ENCODE measurements at regions not wholly inside any gene's neighbourhood (a gene's known extent, or its start where the extent isn't known, plus 50 kb on each side); places are given as distances from the start of the nearest gene placed in this dataset.
A peak's percentile ranks its signal among the peaks of the same experiment; 100 is the strongest.

DNA sequence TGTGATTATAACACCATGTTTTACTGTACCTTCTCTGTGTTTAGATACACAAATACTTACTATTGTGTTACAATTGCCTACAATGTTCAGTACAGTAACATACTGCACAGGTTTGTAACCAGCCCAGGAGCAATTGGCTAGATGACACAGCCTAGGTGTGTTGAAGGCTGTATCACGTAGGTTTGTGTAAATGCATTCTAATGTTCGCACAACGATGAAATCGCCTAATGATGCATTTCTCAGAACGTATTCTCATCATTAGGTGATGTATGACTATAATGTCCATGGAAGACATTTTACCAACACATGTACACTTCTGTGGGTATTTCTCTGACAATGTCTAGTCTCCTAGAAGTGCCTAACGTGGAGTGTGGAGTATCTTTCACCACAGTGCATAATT lies 165.9 kb upstream of the KLF7 start:
- DNase-seq = no peak

DNA sequence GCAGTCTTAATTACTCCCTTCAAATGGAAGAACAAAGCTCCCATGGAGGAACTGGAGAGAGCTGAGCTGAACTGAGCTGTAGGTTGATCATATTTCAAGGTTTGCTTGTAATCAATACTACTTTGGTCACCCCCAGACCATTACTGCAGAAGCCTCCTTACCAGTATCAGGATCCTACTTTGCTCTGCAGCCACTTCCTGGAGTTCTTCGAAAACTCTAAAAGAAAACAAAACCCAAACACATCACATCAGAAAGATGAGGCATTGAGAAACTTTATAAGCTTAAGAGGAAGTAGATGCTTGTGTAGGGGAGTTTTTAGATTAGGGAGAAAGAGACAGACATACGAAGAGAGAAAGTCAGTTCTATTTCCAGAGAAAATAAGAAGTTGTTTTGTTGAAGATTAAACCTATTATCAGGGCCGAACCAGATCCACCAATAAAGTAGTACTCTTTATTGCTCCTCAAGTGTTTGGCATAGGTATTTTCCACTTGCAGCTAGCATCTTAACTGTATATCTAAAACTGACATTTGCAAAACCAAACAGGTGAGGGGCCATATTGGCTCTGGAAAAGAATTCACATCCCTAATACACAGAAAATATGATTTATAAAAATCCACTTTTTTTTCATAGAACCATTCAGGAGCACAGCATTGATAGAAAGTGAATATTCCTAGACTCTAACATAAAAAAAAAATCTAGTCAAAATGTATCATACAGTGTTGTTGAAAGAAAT lies 166.9 kb upstream of the KLF7 start:
- DNase-seq = no peak

- DNase-seq = no peak
Observed at GRCh38 chr2:207333599-207334300, 168.0 kb upstream of the KLF7 start.

- no peak for DNase-seq
Observed at GRCh38 chr2:207334301-207334623, 168.5 kb upstream of the KLF7 start.

- peak; percentile 48 for DNase-seq
Observed at GRCh38 chr2:207334624-207335371, 169.1 kb upstream of the KLF7 start.

- DNase-seq = peak; percentile 47
Observed at GRCh38 chr2:207337234-207338219, 171.8 kb upstream of the KLF7 start.

DNA sequence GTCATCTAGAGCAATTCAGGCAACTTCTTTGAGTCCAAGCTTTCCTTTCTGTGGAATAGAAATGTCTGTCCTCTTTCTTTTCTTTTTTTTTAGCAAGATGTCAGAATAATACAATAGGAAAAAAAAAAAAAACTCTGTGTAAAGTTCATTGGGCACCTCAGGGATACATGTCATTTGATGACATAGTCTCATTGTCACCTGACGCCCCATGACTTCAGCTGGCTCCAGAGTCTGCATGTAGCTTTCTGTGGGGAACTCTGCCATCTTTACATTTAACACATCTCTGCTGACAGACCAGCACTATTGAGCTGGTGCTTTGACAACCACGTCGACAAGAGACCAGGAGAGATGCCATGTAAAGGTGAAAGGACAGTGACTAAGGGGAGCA lies 172.5 kb upstream of the KLF7 start:
- peak; percentile 30 for DNase-seq

GRCh38 chr2:207338610-207339009 lies 172.9 kb upstream of the KLF7 start:
- DNase-seq = no peak

DNA sequence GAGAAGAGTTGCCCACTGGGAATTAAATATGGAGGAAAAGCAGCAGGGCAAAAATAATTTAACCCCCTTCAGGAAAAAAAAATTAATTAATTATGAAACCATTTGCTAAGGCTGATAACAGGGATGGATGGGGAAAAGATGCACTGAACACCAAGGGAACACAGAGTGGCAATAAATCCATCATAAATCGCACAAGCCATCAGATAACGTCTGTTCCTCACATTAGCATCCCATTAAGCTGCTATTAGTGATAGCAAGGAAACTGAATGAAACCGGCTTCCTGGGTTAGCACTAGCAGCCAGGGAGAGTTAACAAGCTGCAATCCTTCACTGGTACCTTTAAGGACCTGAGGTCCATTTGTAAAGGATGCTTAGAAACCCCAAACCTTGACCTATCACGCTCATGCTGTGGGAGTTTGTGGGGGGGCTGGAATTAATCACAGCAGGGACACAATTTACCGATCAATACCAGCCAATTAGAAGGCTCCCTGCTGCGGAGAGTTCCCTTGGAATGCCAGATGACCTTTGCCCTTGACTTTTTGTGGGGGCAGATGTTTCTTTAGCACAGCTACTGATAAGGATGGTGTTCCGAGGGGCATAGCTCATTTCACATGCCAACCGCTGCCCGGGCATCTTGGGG lies 175.5 kb upstream of the KLF7 start:
- DNase-seq = no peak

GRCh38 chr2:207341804-207342203 lies 176.1 kb upstream of the KLF7 start:
- no peak for DNase-seq

- DNase-seq = peak; percentile 9
Observed at GRCh38 chr2:207344596-207345394, 179.0 kb upstream of the KLF7 start.

DNA sequence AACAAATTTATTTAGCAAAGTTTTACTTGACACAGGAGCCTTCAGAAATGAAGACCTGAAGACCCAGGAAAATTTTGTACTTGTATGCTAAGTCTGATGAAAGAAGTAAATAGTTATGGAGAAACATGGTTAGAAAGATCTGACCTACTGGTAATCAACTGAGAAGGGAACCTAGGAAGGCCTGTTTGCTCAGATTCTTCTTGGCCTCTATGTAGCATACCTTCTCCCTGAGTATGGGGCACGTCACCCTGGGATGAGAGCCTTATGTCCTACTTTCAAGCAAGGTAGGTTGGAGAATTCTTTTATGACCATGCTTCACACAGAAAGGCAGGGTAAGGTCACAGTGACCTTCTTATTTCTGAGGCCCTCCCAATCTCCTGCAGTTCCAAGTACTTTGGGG lies 178.6 kb upstream of the CREB1 start:
- no peak for DNase-seq

DNA sequence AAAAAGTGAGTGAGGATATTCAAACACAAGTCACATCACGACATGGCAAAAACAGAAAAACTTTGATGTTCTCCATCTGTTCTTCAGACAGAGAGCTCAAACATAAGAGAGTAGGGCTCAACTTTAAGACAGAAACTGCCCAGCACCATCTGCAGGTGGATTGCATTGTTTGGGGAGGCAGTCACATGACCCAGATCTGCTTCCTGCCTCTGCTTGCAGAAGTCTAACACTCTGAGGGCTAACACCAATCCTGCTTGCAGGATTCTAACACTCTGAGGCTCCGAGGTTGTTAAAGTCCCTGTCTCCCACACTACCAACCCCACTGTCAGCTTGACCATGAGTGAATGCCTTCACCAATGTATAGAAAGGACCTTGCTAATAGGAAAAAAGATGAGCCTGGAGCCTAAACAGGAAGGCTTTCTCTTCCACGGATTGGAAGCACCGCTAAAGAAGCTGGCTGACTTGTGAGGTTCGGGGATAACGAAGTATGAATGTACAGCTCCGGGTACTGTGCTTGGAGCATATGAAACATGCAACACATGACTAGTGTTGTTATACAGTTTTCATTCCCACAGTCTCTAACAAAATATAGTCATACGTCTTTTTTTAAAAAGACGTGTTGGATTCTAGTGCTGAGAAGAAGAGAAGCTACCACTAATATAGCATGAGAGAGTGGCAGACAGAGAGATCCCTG lies 176.6 kb upstream of the CREB1 start:
- DNase-seq = peak; percentile 17

DNA sequence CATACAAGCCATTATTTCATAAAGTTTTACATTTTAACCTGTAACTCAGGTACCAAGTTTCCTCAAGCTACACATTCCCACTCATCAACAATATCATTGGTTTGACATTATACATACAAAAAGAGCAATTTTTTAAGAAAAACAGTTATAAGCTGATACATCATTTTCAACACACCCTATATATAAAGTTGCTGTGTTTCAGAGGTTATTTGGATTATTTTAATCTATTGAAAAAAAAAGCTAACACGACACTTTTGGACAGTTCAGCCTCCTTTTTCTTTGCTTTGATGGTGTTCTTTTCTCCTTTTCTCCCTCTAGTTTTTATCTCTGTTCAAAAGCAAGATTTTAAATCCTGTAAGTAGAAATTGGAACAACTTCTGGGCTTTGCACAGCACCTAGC lies 175.9 kb upstream of the CREB1 start:
- DNase-seq = no peak

DNA sequence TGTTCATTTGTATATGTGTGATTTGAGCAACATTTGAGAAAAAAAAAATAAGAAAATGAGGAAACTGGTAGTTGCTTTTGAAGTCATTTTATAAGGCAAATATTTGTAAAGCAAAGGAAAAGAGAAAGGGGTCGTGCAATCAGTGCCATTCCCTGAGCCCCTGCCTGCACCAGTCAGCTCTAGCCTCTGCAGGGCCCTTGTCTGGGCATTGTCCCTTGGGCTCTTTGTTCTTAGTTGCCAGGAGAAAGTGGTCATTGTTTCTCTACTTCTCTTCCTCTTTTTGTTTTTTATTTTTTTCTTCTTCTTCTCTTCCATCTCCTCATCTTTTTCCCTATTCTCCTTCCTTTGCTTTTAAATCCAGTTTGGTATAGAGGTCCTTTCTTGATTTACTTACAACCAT lies 175.3 kb upstream of the CREB1 start:
- no peak for DNase-seq

GRCh38 chr2:207356567-207356966 lies 173.2 kb upstream of the CREB1 start:
- no peak for DNase-seq

DNA sequence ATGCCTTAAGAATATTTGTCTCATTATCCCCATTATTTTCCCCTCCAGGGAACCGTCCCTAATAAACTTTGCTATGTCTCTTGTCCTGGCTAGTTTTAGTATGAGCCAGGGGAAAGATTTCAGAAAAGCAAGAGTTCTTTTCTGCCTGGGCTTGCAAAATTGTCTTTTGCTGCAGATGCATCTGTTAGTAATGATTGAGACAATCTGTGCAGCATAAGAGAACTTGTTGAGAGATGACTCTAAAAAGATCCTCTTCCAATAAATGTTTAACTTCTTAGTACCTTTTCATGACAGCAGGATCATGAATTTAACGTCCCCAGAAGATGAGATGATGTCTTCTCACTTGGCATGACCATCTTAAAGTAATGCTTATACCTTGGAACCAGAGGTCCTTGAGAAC lies 172.5 kb upstream of the CREB1 start:
- no peak for DNase-seq

DNA sequence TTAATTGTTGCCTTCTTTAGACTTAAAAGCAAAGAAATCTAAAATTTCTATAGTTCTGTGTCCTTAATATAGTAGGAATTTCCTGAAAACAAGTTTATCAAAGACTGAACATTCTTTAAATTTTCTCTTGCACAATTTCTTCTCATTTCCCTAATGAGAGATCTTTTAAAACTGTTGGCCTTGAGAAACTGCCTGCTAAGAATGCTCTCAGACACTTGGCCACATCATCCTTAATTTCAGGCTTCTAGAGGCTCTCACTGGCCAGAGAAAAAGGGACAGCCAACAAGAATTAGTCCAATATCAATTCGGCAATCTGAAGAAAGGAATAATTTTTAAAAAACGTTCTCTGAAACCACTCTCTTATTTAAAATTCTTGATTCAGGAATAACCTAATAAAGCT lies 167.0 kb upstream of the CREB1 start:
- DNase-seq = no peak

- no peak for DNase-seq
Observed at GRCh38 chr2:207363761-207364290, 165.9 kb upstream of the CREB1 start.

DNA sequence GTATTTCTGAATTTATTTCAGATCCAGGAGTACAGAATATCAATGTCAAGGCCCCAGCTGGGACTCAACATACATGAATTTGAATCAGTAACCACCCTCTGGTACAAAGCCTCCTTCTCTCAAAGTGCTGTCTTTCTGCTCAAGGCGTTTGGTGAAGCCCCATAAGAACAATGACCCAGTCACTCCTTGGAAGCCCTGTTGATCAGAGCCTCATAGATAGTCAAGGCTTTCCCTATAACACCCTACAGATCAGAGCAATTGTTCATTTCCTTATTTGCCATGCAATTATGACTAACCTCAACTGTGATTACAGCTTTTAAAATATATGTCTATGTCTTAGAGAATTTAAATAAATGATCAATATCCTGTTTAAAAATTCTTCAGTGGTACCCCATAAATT lies 159.1 kb upstream of the CREB1 start:
- DNase-seq = no peak

DNA sequence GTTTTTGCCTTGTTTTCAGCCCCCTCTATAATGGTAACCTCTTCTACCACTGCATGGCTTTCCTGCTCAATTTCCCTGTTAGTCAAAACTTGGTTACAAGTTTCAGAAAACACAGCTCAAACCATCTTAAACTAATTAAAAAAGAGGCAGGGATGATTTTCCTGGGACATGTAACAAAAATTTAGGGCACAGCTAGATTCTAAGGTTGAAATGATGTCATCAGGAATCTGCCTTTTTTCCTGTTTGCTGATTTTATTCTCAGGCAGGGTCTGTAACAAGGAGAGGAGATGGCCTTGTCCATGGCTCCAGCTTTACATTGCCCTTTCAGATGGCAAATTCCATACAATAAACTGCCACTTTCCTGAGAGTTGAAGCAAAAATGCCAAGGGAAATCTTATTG lies 157.9 kb upstream of the CREB1 start:
- DNase-seq = no peak

Data from stimulated activated CD4-positive, alpha-beta T cell treated with anti-CD3 and anti-CD28 coated beads, Interleukin-1b, Interleukin-23, amount 100 ng/mL, for 48 hours (primary cell).